OCI-LY3 (cell line): ENCODE measurements at regions not wholly inside any gene's neighbourhood (a gene's known extent, or its start where the extent isn't known, plus 50 kb on each side); places are given as distances from the start of the nearest gene placed in this dataset.

Experiments
- H2AFZ ChIP-seq: fragments of 200-600, 300-600 bp; shearing (Covaris generic); 2 replicates; pipeline ENCODE4 v1.6.0; 2014; ENCODE audit warnings: antibody characterized with exemption, low read depth, low read length
- H3K27ac ChIP-seq: fragments of 200-600, 300-600 bp; sonication (generic); 2 replicates; pipeline ENCODE4 v1.5.1; 2014; ENCODE audit warnings: mild to moderate bottlenecking, low read length, moderate library complexity, mixed read lengths
- H3K27me3 ChIP-seq: fragments of 200-600, 300-600 bp; sonication (generic); 2 replicates; pipeline ENCODE4 v1.6.1; 2014; ENCODE audit warnings: low read depth, low read length, mixed read lengths
- H3K36me3 ChIP-seq: fragments of 200-600, 300-600 bp; sonication (generic); replicated peaks from 2 replicates; pipeline ENCODE3; 2014; ENCODE audit warnings: low read depth, low read length, mixed read lengths
- H3K4me1 ChIP-seq: fragments of 300-600, 200-600 bp; sonication (generic); 2 replicates; pipeline ENCODE4 v1.6.1; 2014; ENCODE audit warnings: low read length, mixed read lengths
- H3K4me2 ChIP-seq: fragments of 200-600, 300-600 bp; sonication (generic); 2 replicates; pipeline ENCODE4 v1.6.1; 2014; ENCODE audit warnings: low read length, mixed read lengths
- H3K4me3 ChIP-seq: fragments of 300-600, 200-600 bp; sonication (generic); 2 replicates; pipeline ENCODE4 v1.5.1; 2014; ENCODE audit warnings: antibody characterized with exemption, mild to moderate bottlenecking, low read length, moderate library complexity
- H3K79me2 ChIP-seq: fragments of 300-600, 200-600 bp; shearing (Covaris generic); 2 replicates; pipeline ENCODE4 v1.6.1; 2014; ENCODE audit warnings: mild to moderate bottlenecking, low read length, mixed read lengths
- H3K9ac ChIP-seq: fragments of 300-600, 200-600 bp; shearing (Covaris generic); 2 replicates; pipeline ENCODE4 v1.6.0; 2014; ENCODE audit warnings: mild to moderate bottlenecking, low read length, moderate library complexity
- H3K9me3 ChIP-seq: fragments of 200-600, 300-600 bp; shearing (Covaris generic); 2 replicates; pipeline ENCODE4 v1.6.1; 2014; ENCODE audit warnings: low read length, mixed read lengths; ENCODE audit not compliant: insufficient read depth
- H4K20me1 ChIP-seq: fragments of 200-600, 300-600 bp; sonication (generic); 2 replicates; pipeline ENCODE4 v1.6.1; 2016; ENCODE audit warnings: low read length, mixed read lengths; ENCODE audit not compliant: insufficient read depth
- CTCF ChIP-seq: fragments of 200-600, 300-600 bp; sonication (generic); IDR thresholded peaks from 2 replicates; pipeline ENCODE4 v1.5.1; 2014; ENCODE audit warnings: antibody characterized with exemption, low read length, low read depth
- EZH2phosphoT487 ChIP-seq: fragments of 200-600 bp; shearing (Covaris generic); IDR thresholded peaks from 2 replicates; pipeline ENCODE4 v1.6.1; 2018; ENCODE audit warnings: antibody characterized with exemption, mixed run types, low read depth

- Histone ChIP-seq H3K4me2 (no peak overlapping the region), H3K27me3 (peaks cover 33% of the 10 kb centered on the region), H3K9ac (no peak overlapping the region), H2AFZ (no peak overlapping the region), H3K9me3 (no peaks in the 10 kb centered on the region), H3K79me2 (no peaks in the 10 kb centered on the region), H3K4me3 (no peak overlapping the region), H3K4me1 (peaks cover 16% of the 10 kb centered on the region), H4K20me1 (no peaks in the 10 kb centered on the region), H3K36me3 (no peaks in the 10 kb centered on the region), H3K27ac (no peak overlapping the region)
- TF ChIP-seq EZH2phosphoT487 (no peak), CTCF (no peak)
These were observed 118.8 kb downstream of the PSMG1 start for GRCh38 chr21:39064325-39065012.

- Histone ChIP-seq H4K20me1 (no peaks in the 10 kb centered on the region), H3K9ac (no peak overlapping the region), H3K79me2 (no peaks in the 10 kb centered on the region), H3K4me2 (peak overlapping the region; percentile 29), H3K4me1 (peaks cover 16% of the 10 kb centered on the region), H3K36me3 (no peaks in the 10 kb centered on the region), H2AFZ (no peak overlapping the region), H3K27me3 (peaks cover 34% of the 10 kb centered on the region), H3K4me3 (no peak overlapping the region), H3K9me3 (no peaks in the 10 kb centered on the region), H3K27ac (no peak overlapping the region)
- TF ChIP-seq CTCF, result no peak
- no peak for TF ChIP-seq EZH2phosphoT487
These were observed 119.7 kb downstream of the PSMG1 start for GRCh38 chr21:39063517-39063916.

GRCh38 chr21:39062196-39062595 lies 121.1 kb downstream of the PSMG1 start:
- TF ChIP-seq EZH2phosphoT487 (no peak), CTCF (no peak)
- peaks cover 16% of the 10 kb centered on the region for H3K4me1 ChIP-seq
- H2AFZ ChIP-seq, result no peak overlapping the region

GRCh38 chr21:39061766-39062165 lies 121.5 kb downstream of the PSMG1 start:
- Histone ChIP-seq H3K4me3 (no peak overlapping the region), H3K9me3 (no peaks in the 10 kb centered on the region), H3K27ac (no peak overlapping the region), H3K4me2 (no peak overlapping the region), H3K9ac (no peak overlapping the region), H3K79me2 (no peaks in the 10 kb centered on the region), H3K36me3 (no peaks in the 10 kb centered on the region), H3K4me1 (peaks cover 16% of the 10 kb centered on the region), H4K20me1 (no peaks in the 10 kb centered on the region), H3K27me3 (peaks cover 46% of the 10 kb centered on the region), H2AFZ (no peak overlapping the region)
- no peak for TF ChIP-seq EZH2phosphoT487
- no peak for TF ChIP-seq CTCF

More at GRCh38 chr21:39062196-39062595, 121.1 kb downstream of the PSMG1 start:
- Histone ChIP-seq H4K20me1 (no peaks in the 10 kb centered on the region), H3K4me3 (no peak overlapping the region), H3K27ac (no peak overlapping the region), H3K9ac (no peak overlapping the region), H3K79me2 (no peaks in the 10 kb centered on the region), H3K9me3 (no peaks in the 10 kb centered on the region), H3K36me3 (no peaks in the 10 kb centered on the region), H3K27me3 (peaks cover 41% of the 10 kb centered on the region), H3K4me2 (no peak overlapping the region)
